ENCODE measurements at regions not wholly inside any gene's neighbourhood (a gene's known extent, or its start where the extent isn't known, plus 50 kb on each side); places are given as distances from the start of the nearest gene placed in this dataset.
A peak's percentile ranks its signal among the peaks of the same experiment; 100 is the strongest.
"Not testable (repeated sequence)": the region's sequence is repeated elsewhere in the genome, so short reads cannot be mapped to it uniquely, and the experiment has no call there.

- DNase-seq, result no peak
These were observed 87.8 kb downstream of the HFE start for GRCh38 chr6:26175033-26175427.

- peak in 3 of 5 donors; percentile 40 to 81 (median 55) for DNase-seq
These were observed 88.4 kb downstream of the HFE start for GRCh38 chr6:26175428-26176181.

GRCh38 chr6:26179675-26180074 is 92.4 kb downstream of the HFE start:
- DNase-seq, result no peak

- DNase-seq, result no peak
These were observed 93.1 kb downstream of the HFE start for GRCh38 chr6:26180346-26180745.

- DNase-seq, result no peak
These were observed 96.0 kb downstream of the HFE start for GRCh38 chr6:26183237-26183580.

- DNase-seq, result peak in 3 of 5 donors; percentile 38 to 93 (median 50)
These were observed 96.5 kb downstream of the HFE start for GRCh38 chr6:26183581-26184366.

- DNase-seq, result no peak
These were observed 97.2 kb downstream of the HFE start for GRCh38 chr6:26184367-26184891.

GRCh38 chr6:26185004-26185403 is 97.8 kb downstream of the HFE start:
- DNase-seq, result no peak

- DNase-seq, result no peak
These were observed 98.6 kb downstream of the HFE start for GRCh38 chr6:26185802-26186201.

- DNase-seq, result no peak
These were observed 99.4 kb downstream of the HFE start for GRCh38 chr6:26186652-26187051.

GRCh38 chr6:26187292-26187691 is 100.1 kb downstream of the HFE start:
- DNase-seq, result no peak

- peak in 3 of 5 donors; percentile 36 to 84 (median 43) for DNase-seq
These were observed 100.9 kb downstream of the HFE start for GRCh38 chr6:26187981-26188635.

- DNase-seq, result not testable (repeated sequence)
These were observed 104.3 kb downstream of the HFE start for GRCh38 chr6:26191512-26191911.

GRCh38 chr6:26193467-26194328 is 106.5 kb downstream of the HFE start:
- no peak for DNase-seq

GRCh38 chr6:26194329-26194701 is 107.1 kb downstream of the HFE start:
- no peak for DNase-seq

GRCh38 chr6:26194816-26195375 is 107.7 kb downstream of the HFE start:
- DNase-seq, result no peak

- peak; percentile 65 to 93 (median 82) for DNase-seq
These were observed 108.2 kb downstream of the HFE start for GRCh38 chr6:26195376-26195923.

- peak in 1 of 5 donors; percentile 78 for DNase-seq
These were observed 109.0 kb downstream of the HFE start for GRCh38 chr6:26195924-26196845.

- DNase-seq, result peak; percentile 62 to 97 (median 78)
These were observed 109.8 kb downstream of the HFE start for GRCh38 chr6:26196846-26197635.

- no peak for DNase-seq
These were observed 110.4 kb downstream of the HFE start for GRCh38 chr6:26197636-26197932.
